ENCODE measurements at regions not wholly inside any gene's neighbourhood (a gene's known extent, or its start where the extent isn't known, plus 50 kb on each side); places are given as distances from the start of the nearest gene placed in this dataset.

DNA sequence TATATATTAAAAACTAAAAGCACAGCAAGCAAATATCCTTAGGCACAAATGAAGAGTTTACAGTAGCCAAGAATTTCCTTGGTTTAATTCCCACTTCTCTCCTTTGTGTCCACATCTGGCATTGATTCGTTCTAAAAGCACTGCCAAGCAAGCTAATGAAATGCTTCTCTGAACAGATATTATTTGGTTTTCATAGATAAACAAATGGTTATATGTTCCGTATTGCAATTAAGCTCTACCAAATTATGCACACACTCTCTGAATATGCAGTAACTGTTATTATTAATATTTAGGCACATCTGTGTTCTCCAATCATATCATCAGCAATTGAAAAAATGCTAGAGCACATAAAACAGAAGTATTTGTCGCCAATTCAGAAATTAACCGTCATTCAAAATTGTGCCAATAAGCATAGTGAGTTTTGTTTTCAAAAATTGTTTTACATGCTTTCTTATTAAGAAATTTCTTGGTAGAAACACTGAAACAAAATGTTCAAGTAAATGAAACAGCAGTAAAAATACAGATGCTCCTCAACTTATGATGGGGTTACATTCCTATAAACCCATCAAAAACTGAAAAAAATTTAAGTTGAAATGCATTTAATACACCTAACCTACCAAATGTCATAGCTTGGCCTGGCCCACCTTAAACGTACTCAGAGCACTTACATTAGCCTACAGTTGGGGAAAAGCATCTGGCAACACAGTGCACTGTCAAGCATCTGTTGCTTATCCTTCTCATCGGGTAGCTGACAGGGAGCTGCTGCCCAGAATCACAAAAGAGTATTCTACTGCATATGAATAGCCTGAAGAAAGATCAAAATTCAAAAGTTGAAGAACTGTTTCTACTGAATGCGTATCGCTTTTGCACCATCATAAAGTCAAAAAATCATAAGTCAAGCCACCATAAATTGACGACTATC lies 2134.7 kb downstream of the PCDH9 start:
- TF ChIP-seq SUZ12 (IDR thresholded peaks at IDR 0.05; ENCODE audit: extremely low read depth, insufficient read depth, insufficient read length) = no peak
- TF ChIP-seq ZNF274 (IDR thresholded peaks at IDR 0.05; ENCODE audit: low read depth, low read length) = no peak
- TF ChIP-seq YY1 (IDR thresholded peaks at IDR 0.05; ENCODE audit: insufficient read depth, insufficient read length) = no peak
- H3K36me3 ChIP-seq (ENCODE audit: insufficient read depth, insufficient read length, low read length) = no peaks in the 10 kb centered on the region

DNA sequence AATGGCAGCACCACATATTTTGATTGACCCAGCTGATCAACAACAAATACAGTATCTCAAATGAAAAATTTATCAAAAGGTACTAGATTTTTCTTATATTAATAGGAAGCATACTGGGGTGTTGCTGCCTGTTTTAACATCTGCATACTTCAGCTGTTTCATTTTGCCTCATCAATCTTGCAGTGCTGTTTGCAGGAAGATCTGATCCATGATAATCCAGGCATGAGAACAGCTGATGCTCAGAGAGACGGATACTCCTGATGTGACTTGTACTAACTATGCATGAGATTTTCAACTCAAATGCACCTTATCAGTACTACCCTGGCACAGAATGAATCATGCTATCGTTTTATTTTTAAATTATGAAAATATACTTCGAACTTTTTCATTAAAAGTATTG lies 2136.8 kb downstream of the PCDH9 start:
- Histone ChIP-seq H3K9ac (ENCODE audit: insufficient read length, low read depth) (no peak overlapping the region), H3K4me3 (ENCODE audit: insufficient read length, low read depth) (no peak overlapping the region), H3K36me3 (ENCODE audit: insufficient read depth, insufficient read length, low read length) (no peaks in the 10 kb centered on the region), H3K9me3 (ENCODE audit: insufficient read depth, low read length) (no peaks in the 10 kb centered on the region), H3K4me1 (ENCODE audit: insufficient read depth, insufficient read length) (no peaks in the 10 kb centered on the region), H3K27me3 (ENCODE audit: insufficient read depth, insufficient read length) (no peaks in the 10 kb centered on the region)
- DNase-seq (ENCODE audit: low read depth, low spot score) = no peak
- TF ChIP-seq ZNF274 (IDR thresholded peaks at IDR 0.05; ENCODE audit: low read depth, low read length) = no peak
- TF ChIP-seq YY1 (IDR thresholded peaks at IDR 0.05; ENCODE audit: insufficient read depth, insufficient read length) = no peak
- TF ChIP-seq SUZ12 (IDR thresholded peaks at IDR 0.05; ENCODE audit: extremely low read depth, insufficient read depth, insufficient read length) = no peak

More for the DNA sequence above, 2134.7 kb downstream of the PCDH9 start:
- Histone ChIP-seq H3K4me1 (ENCODE audit: insufficient read depth, insufficient read length) (no peaks in the 10 kb centered on the region), H3K9me3 (ENCODE audit: insufficient read depth, low read length) (no peaks in the 10 kb centered on the region), H3K9ac (ENCODE audit: insufficient read length, low read depth) (no peak overlapping the region), H3K27me3 (ENCODE audit: insufficient read depth, insufficient read length) (no peaks in the 10 kb centered on the region), H3K4me3 (ENCODE audit: insufficient read length, low read depth) (no peak overlapping the region)
- no peak for DNase-seq (ENCODE audit: low read depth, low spot score)

DNA sequence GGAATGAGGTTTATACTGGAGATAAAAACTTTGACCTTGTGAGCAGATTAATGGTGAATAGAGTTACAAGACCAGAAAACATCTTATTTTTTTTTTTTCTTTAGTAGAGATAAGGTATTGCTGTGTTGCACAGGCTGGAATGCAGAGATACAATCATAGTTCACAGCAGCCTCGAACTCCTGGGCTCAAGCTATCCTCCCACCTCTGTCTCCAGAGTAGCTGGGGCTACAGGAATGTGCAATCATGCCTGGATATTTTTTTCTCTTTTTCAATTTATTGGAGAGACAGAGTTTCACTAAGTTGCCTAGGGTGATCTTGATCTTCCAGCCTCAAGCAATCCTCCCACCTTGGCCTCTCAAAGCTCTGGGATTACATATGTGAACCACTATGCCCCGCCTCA lies 2139.1 kb downstream of the PCDH9 start:
- Histone ChIP-seq H3K9me3 (ENCODE audit: insufficient read depth, low read length) (no peaks in the 10 kb centered on the region), H3K9ac (ENCODE audit: insufficient read length, low read depth) (no peak overlapping the region), H3K4me1 (ENCODE audit: insufficient read depth, insufficient read length) (no peaks in the 10 kb centered on the region), H3K36me3 (ENCODE audit: insufficient read depth, insufficient read length, low read length) (no peaks in the 10 kb centered on the region), H3K27me3 (ENCODE audit: insufficient read depth, insufficient read length) (no peaks in the 10 kb centered on the region), H3K4me3 (ENCODE audit: insufficient read length, low read depth) (no peak overlapping the region)
- DNase-seq (ENCODE audit: low read depth, low spot score) = no peak
- TF ChIP-seq SUZ12 (IDR thresholded peaks at IDR 0.05; ENCODE audit: extremely low read depth, insufficient read depth, insufficient read length) (no peak), ZNF274 (IDR thresholded peaks at IDR 0.05; ENCODE audit: low read depth, low read length) (no peak), YY1 (IDR thresholded peaks at IDR 0.05; ENCODE audit: insufficient read depth, insufficient read length) (no peak)

DNA sequence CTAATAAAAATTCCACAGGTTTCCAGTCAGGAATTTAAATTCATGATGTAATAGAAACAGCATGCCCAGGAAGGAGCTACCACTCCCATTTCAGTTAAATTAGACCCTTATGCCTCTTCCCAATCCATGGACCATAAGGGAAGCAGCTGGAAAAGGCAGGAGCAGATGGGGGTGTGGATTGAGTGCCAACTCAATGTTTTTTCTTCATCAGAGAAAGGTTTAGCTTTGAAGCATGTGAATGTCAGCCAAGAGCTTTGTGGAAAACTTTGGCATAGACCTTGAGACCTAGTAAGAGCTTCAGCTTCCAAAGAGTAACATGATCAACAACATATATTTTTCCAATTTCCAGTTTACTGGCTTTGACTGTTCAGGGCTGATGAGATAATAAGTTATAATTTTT lies 2139.9 kb downstream of the PCDH9 start:
- no peak for DNase-seq (ENCODE audit: low read depth, low spot score)
- no peaks in the 10 kb centered on the region for H3K4me1 ChIP-seq (ENCODE audit: insufficient read depth, insufficient read length)
- no peaks in the 10 kb centered on the region for H3K27me3 ChIP-seq (ENCODE audit: insufficient read depth, insufficient read length)
- H3K9ac ChIP-seq (ENCODE audit: insufficient read length, low read depth) = no peak overlapping the region
- H3K36me3 ChIP-seq (ENCODE audit: insufficient read depth, insufficient read length, low read length) = no peaks in the 10 kb centered on the region
- H3K4me3 ChIP-seq (ENCODE audit: insufficient read length, low read depth) = no peak overlapping the region
- no peaks in the 10 kb centered on the region for H3K9me3 ChIP-seq (ENCODE audit: insufficient read depth, low read length)
- TF ChIP-seq ZNF274 (IDR thresholded peaks at IDR 0.05; ENCODE audit: low read depth, low read length) (no peak), YY1 (IDR thresholded peaks at IDR 0.05; ENCODE audit: insufficient read depth, insufficient read length) (no peak), SUZ12 (IDR thresholded peaks at IDR 0.05; ENCODE audit: extremely low read depth, insufficient read depth, insufficient read length) (no peak)

DNA sequence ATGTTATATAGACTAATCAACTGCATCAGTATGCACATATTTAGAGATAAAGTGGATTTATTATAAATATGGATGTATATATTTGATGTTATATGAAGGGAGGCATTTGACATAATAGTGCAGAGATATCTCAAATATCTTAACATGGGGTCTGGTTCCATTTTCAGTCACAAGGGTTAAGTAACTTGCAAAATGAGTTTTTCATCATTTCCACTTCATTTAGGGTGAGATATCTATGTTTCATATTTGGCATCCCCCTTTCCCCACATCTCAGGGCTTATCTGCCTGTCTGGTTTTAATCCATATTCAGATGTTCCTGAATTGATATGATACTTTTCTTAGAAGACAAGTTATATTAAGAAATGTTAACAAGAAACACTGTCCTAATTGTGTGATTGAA lies 2141.2 kb downstream of the PCDH9 start:
- DNase-seq (ENCODE audit: low read depth, low spot score) = no peak
- no peaks in the 10 kb centered on the region for H3K36me3 ChIP-seq (ENCODE audit: insufficient read depth, insufficient read length, low read length)
- H3K4me3 ChIP-seq (ENCODE audit: insufficient read length, low read depth) = no peak overlapping the region
- H3K4me1 ChIP-seq (ENCODE audit: insufficient read depth, insufficient read length) = no peaks in the 10 kb centered on the region
- no peaks in the 10 kb centered on the region for H3K27me3 ChIP-seq (ENCODE audit: insufficient read depth, insufficient read length)
- no peaks in the 10 kb centered on the region for H3K9me3 ChIP-seq (ENCODE audit: insufficient read depth, low read length)
- TF ChIP-seq YY1 (IDR thresholded peaks at IDR 0.05; ENCODE audit: insufficient read depth, insufficient read length) (no peak), ZNF274 (IDR thresholded peaks at IDR 0.05; ENCODE audit: low read depth, low read length) (no peak), SUZ12 (IDR thresholded peaks at IDR 0.05; ENCODE audit: extremely low read depth, insufficient read depth, insufficient read length) (no peak)
- no peak overlapping the region for H3K9ac ChIP-seq (ENCODE audit: insufficient read length, low read depth)

DNA sequence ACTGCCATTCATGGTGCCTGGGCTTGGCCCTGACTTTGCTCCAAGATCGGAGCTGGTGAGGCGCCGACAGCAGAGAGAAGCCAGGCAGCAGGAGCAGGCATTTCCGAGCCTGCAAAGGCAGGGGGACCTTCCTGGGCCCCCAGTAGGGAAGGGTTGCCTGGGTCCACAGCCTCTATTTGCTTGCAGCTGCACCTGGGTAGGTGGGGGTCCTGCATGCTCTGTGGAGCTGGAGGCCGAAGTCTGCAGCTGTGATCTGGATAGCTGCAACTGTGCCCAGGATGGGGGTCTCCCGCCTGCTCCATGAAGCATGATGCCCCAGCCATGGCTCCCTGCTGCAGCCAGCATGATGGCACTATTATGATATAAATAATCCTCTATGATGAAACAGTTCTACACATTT lies 2144.2 kb downstream of the PCDH9 start:
- Histone ChIP-seq H3K4me1 (ENCODE audit: insufficient read depth, insufficient read length) (no peaks in the 10 kb centered on the region), H3K36me3 (ENCODE audit: insufficient read depth, insufficient read length, low read length) (no peaks in the 10 kb centered on the region), H3K27me3 (ENCODE audit: insufficient read depth, insufficient read length) (no peaks in the 10 kb centered on the region), H3K9me3 (ENCODE audit: insufficient read depth, low read length) (no peaks in the 10 kb centered on the region), H3K9ac (ENCODE audit: insufficient read length, low read depth) (no peak overlapping the region), H3K4me3 (ENCODE audit: insufficient read length, low read depth) (no peak overlapping the region)
- TF ChIP-seq YY1 (IDR thresholded peaks at IDR 0.05; ENCODE audit: insufficient read depth, insufficient read length) (no peak), SUZ12 (IDR thresholded peaks at IDR 0.05; ENCODE audit: extremely low read depth, insufficient read depth, insufficient read length) (no peak), ZNF274 (IDR thresholded peaks at IDR 0.05; ENCODE audit: low read depth, low read length) (no peak)
- DNase-seq (ENCODE audit: low read depth, low spot score) = no peak

DNA sequence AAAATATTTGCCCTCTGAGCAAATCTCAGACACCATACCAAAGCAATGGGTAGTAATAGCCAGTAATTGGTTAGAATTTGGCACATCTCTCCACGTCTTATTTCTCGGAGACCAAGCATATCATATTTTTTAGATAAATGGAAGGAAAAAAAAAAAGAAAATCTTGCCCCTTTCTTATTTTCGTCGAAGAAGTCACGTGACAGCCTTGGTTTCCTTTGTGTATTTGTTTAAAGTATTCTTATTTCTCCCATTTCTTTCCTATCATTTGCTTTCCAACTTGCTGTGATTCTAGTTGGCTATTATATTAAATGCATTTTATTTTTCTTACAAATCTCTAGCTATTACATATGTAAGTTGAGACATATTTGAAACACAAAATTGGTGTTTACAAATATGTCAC lies 2155.9 kb downstream of the PCDH9 start:
- TF ChIP-seq ZNF274 (IDR thresholded peaks at IDR 0.05; ENCODE audit: low read depth, low read length) (no peak), SUZ12 (IDR thresholded peaks at IDR 0.05; ENCODE audit: extremely low read depth, insufficient read depth, insufficient read length) (no peak), YY1 (IDR thresholded peaks at IDR 0.05; ENCODE audit: insufficient read depth, insufficient read length) (no peak)
- no peak overlapping the region for H3K4me3 ChIP-seq (ENCODE audit: insufficient read length, low read depth)
- no peaks in the 10 kb centered on the region for H3K4me1 ChIP-seq (ENCODE audit: insufficient read depth, insufficient read length)
- H3K9ac ChIP-seq (ENCODE audit: insufficient read length, low read depth) = no peak overlapping the region
- H3K27me3 ChIP-seq (ENCODE audit: insufficient read depth, insufficient read length) = no peaks in the 10 kb centered on the region
- no peak for DNase-seq (ENCODE audit: low read depth, low spot score)
- no peaks in the 10 kb centered on the region for H3K9me3 ChIP-seq (ENCODE audit: insufficient read depth, low read length)
- H3K36me3 ChIP-seq (ENCODE audit: insufficient read depth, insufficient read length, low read length) = no peaks in the 10 kb centered on the region
